ENCODE measurements at regions not wholly inside any gene's neighbourhood (a gene's known extent, or its start where the extent isn't known, plus 50 kb on each side); places are given as distances from the start of the nearest gene placed in this dataset.

DNA sequence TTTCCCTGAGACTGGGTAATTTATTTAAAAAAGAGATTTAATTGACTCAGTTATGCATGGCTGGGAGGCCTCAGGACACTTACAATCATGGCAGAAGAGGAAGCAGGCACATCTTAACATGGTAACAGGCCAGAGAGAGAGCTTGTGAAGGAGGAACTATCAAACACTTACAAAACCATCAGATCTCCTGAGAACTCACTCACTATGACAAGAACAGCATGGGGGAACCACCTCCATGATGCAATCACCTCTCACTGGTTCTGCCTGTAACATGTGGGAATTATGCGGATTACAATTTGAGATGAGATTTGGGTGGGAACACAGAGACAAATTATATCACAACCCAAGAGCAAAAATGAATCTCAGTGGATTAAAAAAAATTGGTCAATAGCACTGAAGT is 416.0 kb upstream of the TMCO5A start:
- POLR2A ChIA-PET, result no interaction called here
- no peaks in the 10 kb centered on the region for H3K27me3 ChIP-seq (ENCODE audit: control insufficient read depth, insufficient read depth, low read length)
- no peak overlapping the region for H3K4me3 ChIP-seq (ENCODE audit: low read depth, low read length)
- CTCF ChIA-PET, result no interaction called here
- H3K36me3 ChIP-seq (ENCODE audit: control insufficient read depth, insufficient read depth, low read length), result no peaks in the 10 kb centered on the region
- no peak for TF ChIP-seq CTCF (IDR thresholded peaks at IDR 0.05; ENCODE audit: insufficient read depth, low read depth, low read length)
- no peak for DNase-seq (ENCODE audit: low read depth)

- CTCF ChIA-PET, result interaction anchor here (0.8 kb wide), 1 partner anchor 173 kb away, joined by 3 read pairs; no protein-coding TSS in a partner anchor
These were observed 414.4 kb upstream of the TMCO5A start for GRCh38 chr15:37520026-37520425.

GRCh38 chr15:37520882-37521281 is 413.6 kb upstream of the TMCO5A start:
- POLR2A ChIA-PET, result interaction anchor here (0.5 kb wide), 1 partner anchor 106 kb away, joined by 3 read pairs; no protein-coding TSS in a partner anchor
- DNase-seq (ENCODE audit: low read depth), result no peak

More at GRCh38 chr15:37520026-37520425, 414.4 kb upstream of the TMCO5A start:
- no peaks in the 10 kb centered on the region for H3K36me3 ChIP-seq (ENCODE audit: control insufficient read depth, insufficient read depth, low read length)
- TF ChIP-seq CTCF (IDR thresholded peaks at IDR 0.05; ENCODE audit: insufficient read depth, low read depth, low read length), result no peak
- POLR2A ChIA-PET, result no interaction called here
- no peak for DNase-seq (ENCODE audit: low read depth)
- H3K27me3 ChIP-seq (ENCODE audit: control insufficient read depth, insufficient read depth, low read length), result no peaks in the 10 kb centered on the region
- H3K4me3 ChIP-seq (ENCODE audit: low read depth, low read length), result no peak overlapping the region

DNA sequence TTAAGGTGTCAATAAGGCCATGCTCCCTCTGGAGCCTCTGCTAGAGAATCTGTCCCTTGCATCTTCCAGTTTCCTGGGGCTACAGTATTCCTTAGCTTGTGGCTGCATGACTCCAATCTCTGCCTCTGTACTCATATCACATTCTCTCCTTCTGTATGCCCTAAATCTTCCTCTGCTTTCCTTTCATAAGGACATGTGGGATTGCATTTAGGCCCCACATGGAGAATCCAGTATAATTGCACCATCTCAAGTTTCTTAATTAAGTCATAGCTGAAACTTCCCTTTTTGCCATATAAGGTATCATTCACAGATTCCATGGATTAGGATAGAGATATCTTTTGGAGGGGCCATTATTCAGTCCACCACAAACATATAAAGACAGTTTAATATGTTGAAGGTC is 409.8 kb upstream of the TMCO5A start:
- H3K36me3 ChIP-seq (ENCODE audit: control insufficient read depth, insufficient read depth, low read length), result no peaks in the 10 kb centered on the region
- CTCF ChIA-PET, result interaction anchor here (0.5 to 0.8 kb wide), 2 partner anchors 13 to 183 kb away, joined by 3 read pairs; no protein-coding TSS in a partner anchor
- DNase-seq (ENCODE audit: low read depth), result no peak
- H3K4me3 ChIP-seq (ENCODE audit: low read depth, low read length), result no peak overlapping the region
- POLR2A ChIA-PET, result no interaction called here
- no peak for TF ChIP-seq CTCF (IDR thresholded peaks at IDR 0.05; ENCODE audit: insufficient read depth, low read depth, low read length)
- no peaks in the 10 kb centered on the region for H3K27me3 ChIP-seq (ENCODE audit: control insufficient read depth, insufficient read depth, low read length)

More at GRCh38 chr15:37520882-37521281, 413.6 kb upstream of the TMCO5A start:
- Histone ChIP-seq H3K36me3 (ENCODE audit: control insufficient read depth, insufficient read depth, low read length) (no peaks in the 10 kb centered on the region), H3K4me3 (ENCODE audit: low read depth, low read length) (no peak overlapping the region), H3K27me3 (ENCODE audit: control insufficient read depth, insufficient read depth, low read length) (no peaks in the 10 kb centered on the region)
- CTCF ChIA-PET, result no interaction called here
- no peak for TF ChIP-seq CTCF (IDR thresholded peaks at IDR 0.05; ENCODE audit: insufficient read depth, low read depth, low read length)

- H3K27me3 ChIP-seq (ENCODE audit: control insufficient read depth, insufficient read depth, low read length), result no peaks in the 10 kb centered on the region
- H3K4me3 ChIP-seq (ENCODE audit: low read depth, low read length), result no peak overlapping the region
- DNase-seq (ENCODE audit: low read depth), result no peak
- CTCF ChIA-PET, result no interaction called here
- POLR2A ChIA-PET, result no interaction called here
- TF ChIP-seq CTCF (IDR thresholded peaks at IDR 0.05; ENCODE audit: insufficient read depth, low read depth, low read length), result no peak
- no peaks in the 10 kb centered on the region for H3K36me3 ChIP-seq (ENCODE audit: control insufficient read depth, insufficient read depth, low read length)
These were observed 406.0 kb upstream of the TMCO5A start for GRCh38 chr15:37528432-37528831.

All from BJ (cell line).